ENCODE measurements at regions not wholly inside any gene's neighbourhood (a gene's known extent, or its start where the extent isn't known, plus 50 kb on each side); places are given as distances from the start of the nearest gene placed in this dataset.

GRCh38 chr2:120983344-120983743, 247.7 kb downstream of the GLI2 start:
- TF ChIP-seq PAWR (CRISPR knock-in tag; IDR thresholded peaks at IDR 0.05; ENCODE audit: borderline replicate concordance): no peak
- TF ChIP-seq ATM (IDR thresholded peaks at IDR 0.05; ENCODE audit: borderline replicate concordance): no peak
- no peak for TF ChIP-seq NR2C2 (CRISPR knock-in tag; IDR thresholded peaks at IDR 0.05; ENCODE audit: borderline replicate concordance)
- no peak for TF ChIP-seq TAF1 (CRISPR knock-in tag; IDR thresholded peaks at IDR 0.05)
- TF ChIP-seq, protein P1, sequence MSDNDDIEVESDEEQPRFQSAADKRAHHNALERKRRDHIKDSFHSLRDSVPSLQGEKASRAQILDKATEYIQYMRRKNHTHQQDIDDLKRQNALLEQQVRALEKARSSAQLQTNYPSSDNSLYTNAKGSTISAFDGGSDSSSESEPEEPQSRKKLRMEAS (IDR thresholded peaks at IDR 0.05): no peak
- TF ChIP-seq ZNF776 (CRISPR knock-in tag; IDR thresholded peaks at IDR 0.05): no peak
- no peak for TF ChIP-seq MEIS2 (CRISPR knock-in tag; IDR thresholded peaks at IDR 0.05)
- no peak for TF ChIP-seq SMC3 (IDR thresholded peaks at IDR 0.05; ENCODE audit: low read length)
- no peak for TF ChIP-seq ZNF687 (CRISPR knock-in tag; IDR thresholded peaks at IDR 0.05)

Measured in HepG2 (cell line).